Gastroesophageal sphincter (tissue), 3 donors: ENCODE measurements at regions not wholly inside any gene's neighbourhood (a gene's known extent, or its start where the extent isn't known, plus 50 kb on each side); places are given as distances from the start of the nearest gene placed in this dataset.
"Not testable (repeated sequence)": the region's sequence is repeated elsewhere in the genome, so short reads cannot be mapped to it uniquely, and the experiment has no call there.

Source experiments
- CTCF ChIP-seq, 4 experiments: fragments of 200-600 bp in 2 of 4; fragments of 450-650 bp in 2 of 4; sonication (generic) in 1 of 4; IDR thresholded peaks; one replicate each; pipeline ENCODE4 v1.5.1; 2017 to 2019; ENCODE audit warnings: antibody characterized with exemption in 4 of 4, mild to moderate bottlenecking in 2 of 4, moderate library complexity in 2 of 4
- EP300 ChIP-seq: sonication (generic); formaldehyde crosslinking; IDR thresholded peaks from one replicate; pipeline ENCODE4 v1.6.1; 2017; ENCODE audit warnings: antibody characterized with exemption, mild to moderate bottlenecking
- POLR2A ChIP-seq, 2 donors: fragments of 450-650 bp; IDR thresholded peaks; one replicate each; pipeline ENCODE4 v1.6.1; 2017; ENCODE audit warnings: antibody characterized with exemption in 2 of 2, mild to moderate bottlenecking in 2 of 2, moderate library complexity in 1 of 2
- POLR2AphosphoS5 ChIP-seq: sonication (generic); formaldehyde crosslinking; IDR thresholded peaks from one replicate; pipeline ENCODE4 v1.6.1; 2017; ENCODE audit warnings: antibody characterized with exemption

GRCh38 chr1:146297781-146298574 is 69.2 kb upstream of the NOTCH2NLA start:
- TF ChIP-seq CTCF (IDR thresholded peaks at IDR 0.05); POLR2AphosphoS5; POLR2A (IDR thresholded peaks at IDR 0.05); EP300: not testable (repeated sequence)
